SJSA1 (cell line): ENCODE measurements at regions not wholly inside any gene's neighbourhood (a gene's known extent, or its start where the extent isn't known, plus 50 kb on each side); places are given as distances from the start of the nearest gene placed in this dataset.
"Not testable (repeated sequence)": the region's sequence is repeated elsewhere in the genome, so short reads cannot be mapped to it uniquely, and the experiment has no call there.

ENCODE experiments used
- DNase-seq, 2 experiments: peaks; one replicate each; pipeline ENCODE4 v3.0.0-alpha.2; 2015 to 2020; ENCODE audit warnings: low spot score in 2 of 2, low read depth in 1 of 2
- H3K27ac ChIP-seq: fragments of 250-450 bp; sonication (Bioruptor Pico); 2 replicates; pipeline ENCODE4 v1.5.1; 2020; ENCODE audit warnings: mild to moderate bottlenecking, moderate library complexity
- H3K27me3 ChIP-seq: fragments of 250-450 bp; sonication (Bioruptor Pico); replicated peaks from 2 replicates; pipeline ENCODE4 v1.5.1; 2020; ENCODE audit warnings: mild to moderate bottlenecking, moderate library complexity
- H3K36me3 ChIP-seq: fragments of 250-450 bp; sonication (Bioruptor Pico); 2 replicates; pipeline ENCODE4 v1.5.1; 2020; ENCODE audit warnings: mild to moderate bottlenecking
- H3K4me1 ChIP-seq: fragments of 250-450 bp; sonication (Bioruptor Pico); replicated peaks from 2 replicates; pipeline ENCODE4 v1.6.1; 2021; ENCODE audit warnings: mild to moderate bottlenecking
- H3K4me3 ChIP-seq: fragments of 250-450 bp; sonication (Bioruptor Pico); 2 replicates; pipeline ENCODE4 v1.5.1; 2020; ENCODE audit warnings: mild to moderate bottlenecking
- H3K9me3 ChIP-seq: fragments of 250-450 bp; sonication (Bioruptor Pico); replicated peaks from 2 replicates; pipeline ENCODE4 v1.5.1; 2020; ENCODE audit warnings: mild to moderate bottlenecking

DNA sequence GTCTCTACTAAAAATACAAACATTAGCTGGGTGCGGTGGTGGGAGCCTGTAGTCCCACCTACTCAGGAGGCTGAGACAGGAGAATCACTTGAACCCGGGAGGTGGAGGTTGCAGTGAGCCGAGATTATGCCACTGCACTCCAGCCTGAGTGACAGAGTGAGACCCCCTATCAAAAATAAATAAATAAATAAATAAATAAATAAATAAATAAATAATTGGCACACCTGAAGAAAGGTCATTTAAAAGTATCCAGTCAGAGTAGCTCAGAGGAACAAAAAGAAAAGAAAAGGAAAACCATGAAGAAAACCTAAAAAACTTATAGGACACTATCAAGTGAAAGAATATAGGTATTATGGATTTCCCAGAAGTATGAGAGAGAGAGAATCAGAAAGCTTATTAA lies 330.1 kb upstream of the AR start:
- not testable (repeated sequence) for H3K4me3 ChIP-seq, H3K4me1 ChIP-seq, H3K27me3 ChIP-seq, H3K27ac ChIP-seq, H3K9me3 ChIP-seq, H3K36me3 ChIP-seq, DNase-seq

DNA sequence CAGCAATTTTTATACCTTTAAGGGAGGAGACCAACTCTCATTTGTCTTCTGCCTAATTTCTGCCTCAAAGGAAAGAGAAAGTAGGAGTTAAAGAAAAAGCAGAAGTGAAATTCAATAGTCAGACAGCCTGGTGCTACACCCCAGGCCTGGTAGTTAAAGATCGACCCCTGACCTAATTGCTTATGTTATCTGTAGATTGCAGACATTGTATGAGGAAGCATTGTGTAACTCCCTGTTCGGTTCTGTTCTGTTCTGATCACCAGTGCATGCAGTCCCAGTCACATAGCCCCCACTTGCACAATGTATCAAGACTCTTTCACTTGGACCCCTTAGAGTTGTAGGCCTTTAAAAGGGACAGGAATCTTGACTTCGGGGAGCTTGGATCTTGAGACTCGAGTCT lies 335.9 kb upstream of the AR start:
- no peak overlapping the region for H3K4me3 ChIP-seq
- H3K27ac ChIP-seq, result no peak overlapping the region
- H3K9me3 ChIP-seq, result no peaks in the 10 kb centered on the region
- no peaks in the 10 kb centered on the region for H3K4me1 ChIP-seq
- no peak for DNase-seq
- no peaks in the 10 kb centered on the region for H3K27me3 ChIP-seq
- no peaks in the 10 kb centered on the region for H3K36me3 ChIP-seq

DNA sequence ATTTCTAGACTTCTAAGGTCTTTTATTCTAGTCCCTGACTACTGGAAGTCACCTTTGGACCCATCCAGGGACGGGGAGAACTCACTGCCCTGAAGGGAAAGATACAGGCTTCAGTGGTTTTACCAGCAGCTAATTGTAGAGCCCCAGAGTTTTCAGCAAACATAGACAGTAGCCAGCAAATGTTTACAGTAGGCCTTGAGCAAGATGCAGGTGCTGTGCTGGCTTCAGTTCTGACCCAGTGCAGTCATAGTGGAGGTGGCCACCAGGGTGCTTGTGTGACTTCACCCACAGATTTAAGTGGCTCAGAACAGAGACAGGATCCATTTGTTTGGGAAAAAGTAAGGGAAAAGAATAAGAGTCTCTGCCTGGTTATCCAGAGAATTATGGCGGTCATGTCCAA lies 384.4 kb upstream of the AR start:
- no peaks in the 10 kb centered on the region for H3K4me1 ChIP-seq

DNA sequence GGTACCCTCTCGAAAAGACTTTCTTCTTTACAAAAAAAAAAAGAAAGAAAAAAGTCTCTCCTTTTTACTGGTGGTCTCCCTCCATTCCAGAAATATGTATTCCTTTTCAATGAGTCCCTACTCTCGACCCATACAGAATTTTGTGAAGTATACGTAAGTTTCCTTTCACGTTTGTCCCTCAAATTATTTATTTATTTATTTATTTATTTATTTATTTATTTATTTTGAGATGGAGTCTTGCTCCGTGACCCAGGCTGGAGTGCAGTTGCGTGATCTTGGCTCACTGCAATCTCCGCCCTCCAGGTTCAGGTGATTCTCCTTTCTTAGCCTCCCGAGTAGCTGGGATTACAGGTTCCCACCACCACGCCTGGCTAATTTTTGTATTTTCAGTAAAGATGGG lies 429.2 kb upstream of the AR start:
- Histone ChIP-seq H3K36me3 (no peaks in the 10 kb centered on the region), H3K27me3 (no peaks in the 10 kb centered on the region), H3K4me1 (no peaks in the 10 kb centered on the region), H3K9me3 (no peaks in the 10 kb centered on the region), H3K4me3 (no peak overlapping the region), H3K27ac (no peak overlapping the region)
- DNase-seq, result no peak

More for the DNA sequence above, 384.4 kb upstream of the AR start:
- Histone ChIP-seq H3K36me3 (no peaks in the 10 kb centered on the region), H3K4me3 (no peak overlapping the region), H3K9me3 (no peaks in the 10 kb centered on the region), H3K27ac (no peak overlapping the region), H3K27me3 (no peaks in the 10 kb centered on the region)
- no peak for DNase-seq

DNA sequence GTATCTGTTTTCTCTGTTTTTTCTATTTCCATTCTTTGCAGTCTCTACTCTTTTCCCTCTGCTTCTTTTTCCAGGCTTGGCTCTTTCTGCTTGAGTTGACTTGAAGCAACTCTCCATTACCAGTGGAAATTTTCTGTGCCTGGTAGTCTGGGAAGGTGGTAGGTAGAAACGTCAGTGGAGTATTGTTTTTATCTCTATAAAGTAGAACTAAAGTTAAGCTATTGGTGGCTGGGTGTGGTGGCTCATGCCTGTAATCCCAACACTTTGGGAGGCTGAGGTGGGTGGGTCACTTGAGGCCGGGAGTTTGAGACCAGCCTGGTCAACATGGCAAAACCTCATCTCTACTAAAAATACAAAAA lies 438.1 kb upstream of the AR start:
- no peak for DNase-seq
- H3K4me1 ChIP-seq, result no peaks in the 10 kb centered on the region
- no peaks in the 10 kb centered on the region for H3K27me3 ChIP-seq
- H3K27ac ChIP-seq, result no peak overlapping the region
- no peaks in the 10 kb centered on the region for H3K36me3 ChIP-seq
- no peak overlapping the region for H3K4me3 ChIP-seq
- no peaks in the 10 kb centered on the region for H3K9me3 ChIP-seq

DNA sequence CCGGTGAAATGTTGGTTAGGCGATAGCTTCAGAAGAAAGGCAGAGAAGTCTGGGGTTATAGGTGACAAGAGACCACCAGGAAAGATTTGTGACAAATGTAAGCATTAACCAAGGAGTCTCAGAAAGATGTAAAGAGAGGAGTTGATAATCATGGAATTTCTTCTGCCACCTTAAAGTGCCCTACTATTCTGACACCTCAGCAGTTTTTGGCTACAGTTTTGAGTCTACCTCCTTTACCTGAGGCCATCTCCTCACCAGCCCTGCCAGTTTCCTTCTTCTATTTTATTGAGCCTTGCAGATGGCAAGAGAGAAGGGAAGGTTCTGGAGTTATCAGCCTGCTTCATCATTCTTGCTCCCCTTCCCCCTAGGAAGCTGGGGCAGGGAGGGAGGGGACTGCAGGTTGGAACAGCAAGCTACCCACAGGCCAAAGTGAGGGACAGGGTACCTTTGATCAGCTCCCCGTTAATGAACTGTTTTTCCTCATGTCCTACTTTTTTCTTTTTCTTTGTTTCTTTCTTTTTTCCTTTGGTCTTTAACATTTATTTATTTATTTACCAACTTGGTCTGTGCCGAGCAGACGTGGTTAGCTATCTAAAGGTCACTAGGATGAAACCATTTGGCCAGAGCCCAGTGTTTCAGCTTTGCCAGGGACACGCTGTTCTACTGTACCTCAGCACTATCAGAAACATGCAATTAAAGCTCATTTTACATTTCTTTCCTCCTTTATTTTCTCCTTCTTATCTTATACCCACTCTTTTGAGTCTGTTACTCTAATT lies 438.7 kb upstream of the AR start:
- Histone ChIP-seq H3K4me3 (no peak overlapping the region), H3K9me3 (no peaks in the 10 kb centered on the region), H3K4me1 (no peaks in the 10 kb centered on the region), H3K27ac (no peak overlapping the region), H3K27me3 (no peaks in the 10 kb centered on the region), H3K36me3 (no peaks in the 10 kb centered on the region)
- no peak for DNase-seq

DNA sequence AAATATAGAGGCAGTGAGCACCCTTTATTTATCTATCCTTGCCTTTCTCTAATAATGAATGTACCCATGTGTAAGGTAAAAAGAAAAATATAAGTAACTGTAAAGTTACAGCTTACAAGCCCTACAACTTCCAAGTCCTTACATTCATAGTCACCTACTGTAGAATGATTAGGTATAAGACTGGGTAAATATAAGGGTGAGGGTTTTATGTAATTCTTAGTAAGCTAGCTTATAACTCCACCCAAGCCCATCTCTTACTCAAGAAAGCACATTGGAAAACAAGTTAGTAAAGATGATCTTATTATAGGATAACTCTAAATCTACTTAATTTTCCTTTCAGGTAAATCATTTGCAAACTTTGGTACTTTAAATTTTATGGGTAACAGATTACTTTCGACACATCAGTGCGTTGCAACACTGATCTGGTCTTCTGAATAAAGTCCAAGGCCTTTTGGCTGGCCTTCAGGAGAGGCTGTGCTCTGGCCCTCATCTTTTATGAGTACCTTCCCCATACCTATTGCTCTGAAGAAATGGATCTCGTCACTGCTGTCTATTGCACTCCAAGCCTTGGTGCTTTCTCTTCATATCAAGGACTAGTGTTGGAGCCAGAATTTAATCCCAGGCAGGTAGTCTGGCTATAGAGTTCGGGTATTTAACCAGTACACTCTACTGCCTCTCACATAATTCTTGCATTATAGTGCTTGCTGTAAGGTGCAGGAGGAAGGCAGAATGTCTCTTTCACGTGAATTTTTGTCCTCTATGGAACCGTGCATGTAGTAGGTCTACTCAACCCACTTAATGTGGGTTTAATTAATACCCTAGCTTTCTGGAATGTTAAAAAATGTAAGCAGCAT lies 443.6 kb upstream of the AR start:
- DNase-seq, result no peak
- Histone ChIP-seq H3K9me3 (no peaks in the 10 kb centered on the region), H3K4me1 (no peaks in the 10 kb centered on the region)

DNA sequence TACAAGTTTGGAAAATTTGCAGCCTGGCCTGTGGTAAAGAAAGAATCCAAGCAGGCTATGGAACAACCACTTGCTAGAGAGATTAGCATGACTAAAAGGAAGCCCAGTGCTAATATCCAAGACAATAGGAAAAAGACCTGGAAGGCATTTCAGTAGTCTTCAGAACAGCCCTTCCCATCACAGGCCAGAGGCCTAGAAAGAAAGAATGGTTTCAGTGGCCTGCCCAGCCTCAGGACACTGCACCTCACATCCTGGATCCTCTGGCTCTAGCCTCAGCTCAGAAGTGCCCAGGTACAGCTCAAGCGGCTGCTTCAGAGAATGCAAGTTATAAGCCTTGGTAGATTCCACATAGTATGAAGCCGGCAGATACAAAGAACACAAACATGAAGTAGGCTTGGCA lies 449.8 kb upstream of the AR start:
- Histone ChIP-seq H3K4me3 (no peak overlapping the region), H3K27ac (no peak overlapping the region), H3K4me1 (no peaks in the 10 kb centered on the region), H3K36me3 (no peaks in the 10 kb centered on the region), H3K9me3 (no peaks in the 10 kb centered on the region), H3K27me3 (no peaks in the 10 kb centered on the region)
- DNase-seq, result no peak

More for the DNA sequence above, 443.6 kb upstream of the AR start:
- no peak overlapping the region for H3K27ac ChIP-seq
- no peaks in the 10 kb centered on the region for H3K27me3 ChIP-seq
- no peaks in the 10 kb centered on the region for H3K36me3 ChIP-seq
- H3K4me3 ChIP-seq, result no peak overlapping the region

DNA sequence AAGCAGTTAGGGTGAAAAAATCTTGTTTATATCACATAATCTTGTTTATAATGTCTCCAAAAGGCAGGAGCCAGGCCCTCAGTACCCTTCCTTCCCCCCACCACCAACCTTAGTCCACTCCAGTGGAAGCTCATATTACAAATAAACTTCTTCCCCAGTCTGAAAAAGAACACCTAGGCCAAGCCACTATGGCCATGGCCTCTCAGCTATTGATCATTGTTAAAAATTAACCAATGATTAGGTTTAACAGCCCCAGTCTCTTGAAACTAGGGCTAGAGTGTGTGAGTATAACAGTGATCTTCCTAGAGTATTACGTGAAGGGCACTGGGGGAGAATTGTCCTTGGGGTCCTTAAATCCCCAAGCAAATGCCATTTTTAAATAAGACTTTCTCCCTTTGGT lies 411.9 kb upstream of the EDA2R start:
- no peaks in the 10 kb centered on the region for H3K36me3 ChIP-seq
- no peak overlapping the region for H3K27ac ChIP-seq
- no peak for DNase-seq
- no peaks in the 10 kb centered on the region for H3K4me1 ChIP-seq
- no peak overlapping the region for H3K4me3 ChIP-seq
- no peaks in the 10 kb centered on the region for H3K9me3 ChIP-seq
- H3K27me3 ChIP-seq, result no peaks in the 10 kb centered on the region

DNA sequence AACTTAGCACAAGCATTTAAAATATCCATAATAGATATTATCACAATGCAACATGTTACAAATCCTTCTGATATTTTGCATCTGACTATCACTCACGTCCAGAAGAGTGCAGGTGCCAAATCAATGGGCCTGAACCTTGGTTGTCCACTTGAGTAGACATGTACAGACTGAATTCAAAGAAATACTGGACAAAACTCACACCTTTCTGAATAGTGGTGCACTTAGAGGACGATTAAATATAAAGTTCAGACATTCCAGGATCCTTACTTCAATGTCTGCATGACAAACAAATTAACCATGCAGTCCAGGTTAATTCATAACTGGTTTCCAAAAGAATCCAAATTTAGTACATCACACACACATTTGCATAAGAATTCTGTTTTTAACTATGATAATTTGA lies 406.0 kb upstream of the EDA2R start:
- no peaks in the 10 kb centered on the region for H3K9me3 ChIP-seq
- no peaks in the 10 kb centered on the region for H3K27me3 ChIP-seq
- no peaks in the 10 kb centered on the region for H3K4me1 ChIP-seq
- H3K4me3 ChIP-seq, result no peak overlapping the region
- no peaks in the 10 kb centered on the region for H3K36me3 ChIP-seq
- DNase-seq, result no peak
- H3K27ac ChIP-seq, result no peak overlapping the region

DNA sequence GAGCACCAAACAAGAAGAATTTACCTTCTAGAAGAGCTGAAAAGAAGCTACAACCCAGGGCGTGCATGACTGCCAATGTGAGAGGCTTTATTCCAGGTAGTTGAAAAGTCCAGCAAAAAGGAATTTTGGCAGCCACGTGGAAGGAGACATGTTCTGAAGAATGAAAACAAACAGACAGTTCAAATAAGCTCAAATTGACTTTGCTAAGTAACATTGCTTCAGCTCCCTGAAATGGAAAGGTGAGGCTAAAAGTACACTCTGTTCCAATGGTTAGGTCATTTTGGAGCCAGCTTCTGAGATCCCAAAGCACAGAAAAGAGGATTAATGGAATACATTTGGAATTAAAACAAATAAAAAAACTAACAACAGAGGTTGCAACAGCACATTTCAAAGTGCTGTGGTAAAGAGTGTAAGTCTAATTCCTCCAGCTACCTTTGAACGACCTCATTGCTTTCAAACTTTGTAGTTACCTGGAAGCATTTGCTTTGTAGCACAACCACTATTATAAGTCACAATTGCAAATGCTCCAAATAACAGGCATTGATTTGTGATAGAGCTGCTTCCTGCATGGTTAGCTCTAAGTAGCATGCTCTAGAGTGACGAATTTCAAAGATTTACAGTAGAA lies 405.3 kb upstream of the EDA2R start:
- H3K9me3 ChIP-seq, result no peaks in the 10 kb centered on the region

DNA sequence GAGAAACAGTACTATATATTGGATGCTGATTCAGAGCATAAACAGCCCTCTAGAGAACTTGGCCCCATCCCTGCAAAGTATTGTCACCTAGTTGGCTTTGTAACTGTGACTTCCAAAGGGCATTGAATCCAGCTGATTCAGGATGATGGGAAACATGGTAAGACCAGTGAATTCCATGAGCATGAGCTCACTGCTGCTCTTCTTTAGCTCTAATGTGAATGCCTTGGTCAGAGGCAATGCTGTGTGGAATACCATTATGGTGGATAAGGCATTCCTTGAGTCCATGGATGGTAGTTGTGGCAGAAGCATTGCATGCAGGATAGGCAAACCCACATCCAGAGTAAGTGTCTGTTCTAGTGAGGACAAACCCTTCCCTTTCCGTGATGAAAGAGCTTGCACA lies 365.6 kb upstream of the EDA2R start:
- no peak overlapping the region for H3K4me3 ChIP-seq
- no peaks in the 10 kb centered on the region for H3K9me3 ChIP-seq
- H3K27ac ChIP-seq, result no peak overlapping the region
- H3K27me3 ChIP-seq, result no peaks in the 10 kb centered on the region
- no peak for DNase-seq
- no peaks in the 10 kb centered on the region for H3K4me1 ChIP-seq
- H3K36me3 ChIP-seq, result no peaks in the 10 kb centered on the region

More for the DNA sequence above, 405.3 kb upstream of the EDA2R start:
- DNase-seq, result no peak
- Histone ChIP-seq H3K36me3 (no peaks in the 10 kb centered on the region), H3K4me1 (no peaks in the 10 kb centered on the region), H3K27me3 (no peaks in the 10 kb centered on the region), H3K27ac (no peak overlapping the region), H3K4me3 (no peak overlapping the region)

DNA sequence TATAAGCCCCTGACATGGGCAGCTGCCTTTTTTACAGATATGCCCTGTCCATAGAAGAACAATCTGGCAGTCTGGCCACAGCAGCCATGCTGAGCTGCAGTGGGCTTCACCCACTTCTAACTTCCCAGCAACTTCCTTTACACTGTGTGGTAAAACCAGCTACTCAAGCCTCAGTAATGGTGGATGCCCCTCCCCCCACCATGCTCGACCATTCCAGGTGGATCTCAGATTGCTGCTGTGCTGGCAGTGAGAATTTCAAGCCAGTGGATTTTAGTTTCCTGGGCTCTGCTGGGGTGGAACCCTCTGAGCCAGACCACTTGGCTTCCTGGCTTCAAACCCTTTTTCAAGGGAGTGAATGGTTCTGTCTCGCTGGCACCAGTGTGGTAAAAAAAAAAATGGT lies 355.9 kb upstream of the EDA2R start:
- DNase-seq, result no peak
- Histone ChIP-seq H3K27ac (no peak overlapping the region), H3K9me3 (no peaks in the 10 kb centered on the region)

DNA sequence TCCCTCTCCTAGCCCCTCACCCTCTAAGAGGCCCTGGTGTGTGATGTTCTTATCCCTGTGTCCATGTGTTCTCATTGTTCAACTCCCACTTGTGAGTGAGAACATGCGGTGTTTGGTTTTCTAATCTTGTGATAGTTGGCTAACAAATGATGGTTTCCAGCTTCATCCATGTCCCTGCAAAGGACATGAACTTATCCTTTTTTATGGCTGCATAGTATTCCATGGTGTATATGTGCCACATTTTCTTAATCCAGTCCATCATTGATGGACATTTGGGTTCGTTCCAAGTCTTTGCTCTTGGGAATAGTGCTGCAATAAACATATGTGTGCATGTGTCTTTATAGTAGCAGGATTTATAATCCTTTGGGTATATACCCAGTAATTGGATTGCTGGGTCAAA lies 353.2 kb upstream of the EDA2R start:
- not testable (repeated sequence) for H3K4me3 ChIP-seq, H3K9me3 ChIP-seq, DNase-seq, H3K27me3 ChIP-seq, H3K36me3 ChIP-seq, H3K4me1 ChIP-seq, H3K27ac ChIP-seq

More for the DNA sequence above, 355.9 kb upstream of the EDA2R start:
- Histone ChIP-seq H3K27me3 (no peaks in the 10 kb centered on the region), H3K4me1 (no peaks in the 10 kb centered on the region), H3K36me3 (no peaks in the 10 kb centered on the region), H3K4me3 (no peak overlapping the region)
